ENCODE measurements at regions not wholly inside any gene's neighbourhood (a gene's known extent, or its start where the extent isn't known, plus 50 kb on each side); places are given as distances from the start of the nearest gene placed in this dataset.

- POLR2A ChIA-PET, result no interaction called here
- TF ChIP-seq CTCF (IDR thresholded peaks at IDR 0.05; ENCODE audit: insufficient read depth, low read length, missing control alignments), result no peak
- H3K4me3 ChIP-seq (ENCODE audit: low read depth, low read length), result no peak overlapping the region
- CTCF ChIA-PET, result interaction anchor here (1.2 to 1.4 kb wide), 3 partner anchors 9 to 296 kb away, joined by 3 to 4 read pairs (median 3); no protein-coding TSS in a partner anchor
- DNase-seq (ENCODE audit: low read depth, low spot score), result no peak
Observed at GRCh38 chr10:124291001-124291701, 127.6 kb downstream of the OAT start.

GRCh38 chr10:124289851-124290795, 128.6 kb downstream of the OAT start:
- DNase-seq (ENCODE audit: low read depth, low spot score), result no peak
- TF ChIP-seq CTCF (IDR thresholded peaks at IDR 0.05; ENCODE audit: insufficient read depth, low read length, missing control alignments), result no peak
- ChIA-PET POLR2A (no interaction called here), CTCF (interaction anchor here (1.2 to 1.4 kb wide), 3 partner anchors 10 to 295 kb away, joined by 3 to 4 read pairs (median 3); no protein-coding TSS in a partner anchor)
- H3K4me3 ChIP-seq (ENCODE audit: low read depth, low read length), result no peak overlapping the region

- ChIA-PET CTCF (interaction anchor here (1.1 kb wide), 1 partner anchor 114 kb away, joined by 3 read pairs; no protein-coding TSS in a partner anchor), POLR2A (no interaction called here)
- H3K4me3 ChIP-seq (ENCODE audit: low read depth, low read length), result no peak overlapping the region
- TF ChIP-seq CTCF (IDR thresholded peaks at IDR 0.05; ENCODE audit: insufficient read depth, low read length, missing control alignments), result no peak
- DNase-seq (ENCODE audit: low read depth, low spot score), result no peak
Observed at GRCh38 chr10:124288928-124289850, 129.5 kb downstream of the OAT start.

GRCh38 chr10:124288486-124288885, 130.2 kb downstream of the OAT start:
- no peak overlapping the region for H3K4me3 ChIP-seq (ENCODE audit: low read depth, low read length)
- POLR2A ChIA-PET, result no interaction called here
- no peak for TF ChIP-seq CTCF (IDR thresholded peaks at IDR 0.05; ENCODE audit: insufficient read depth, low read length, missing control alignments)
- no peak for DNase-seq (ENCODE audit: low read depth, low spot score)
- CTCF ChIA-PET, result interaction anchor here (1.1 kb wide), 1 partner anchor 115 kb away, joined by 3 read pairs; no protein-coding TSS in a partner anchor

- TF ChIP-seq CTCF (IDR thresholded peaks at IDR 0.05; ENCODE audit: insufficient read depth, low read length, missing control alignments), result no peak
- ChIA-PET CTCF (no interaction called here), POLR2A (no interaction called here)
- no peak for DNase-seq (ENCODE audit: low read depth, low spot score)
- H3K4me3 ChIP-seq (ENCODE audit: low read depth, low read length), result no peak overlapping the region
Observed at GRCh38 chr10:124287791-124288190, 130.9 kb downstream of the OAT start.

All from AG04449 (cell line).